ENCODE measurements at regions not wholly inside any gene's neighbourhood (a gene's known extent, or its start where the extent isn't known, plus 50 kb on each side); places are given as distances from the start of the nearest gene placed in this dataset.

GRCh38 chr16:47833771-47834170, 322.0 kb downstream of the ABCC12 start:
- TF ChIP-seq ZNF8 (CRISPR knock-in tag; IDR thresholded peaks at IDR 0.05) (no peak), ZFP30 (CRISPR knock-in tag; IDR thresholded peaks at IDR 0.05) (no peak), ZFP3 (CRISPR knock-in tag; IDR thresholded peaks at IDR 0.05) (no peak), PATZ1 (CRISPR knock-in tag; IDR thresholded peaks at IDR 0.05; ENCODE audit: borderline replicate concordance) (no peak), ZNF565 (CRISPR knock-in tag; conservative IDR thresholded peaks at IDR 0.05; ENCODE audit: low read depth) (no peak), TOX (CRISPR knock-in tag; IDR thresholded peaks at IDR 0.05; ENCODE audit: borderline replicate concordance) (no peak), ZC3H10 (CRISPR knock-in tag; IDR thresholded peaks at IDR 0.05) (no peak), CREB5 (CRISPR knock-in tag; IDR thresholded peaks at IDR 0.05; ENCODE audit: low read depth) (no peak), ESRRG (CRISPR knock-in tag; IDR thresholded peaks at IDR 0.05) (no peak), OSR1 (CRISPR knock-in tag; IDR thresholded peaks at IDR 0.05) (no peak), RARB (CRISPR knock-in tag; IDR thresholded peaks at IDR 0.05) (no peak), ISL1 (CRISPR knock-in tag; IDR thresholded peaks at IDR 0.05) (no peak)

Data from SK-N-SH treated with all-trans-retinoic acid at 6 μM for 48 hours (cell line).